ENCODE measurements at regions not wholly inside any gene's neighbourhood (a gene's known extent, or its start where the extent isn't known, plus 50 kb on each side); places are given as distances from the start of the nearest gene placed in this dataset.

DNA sequence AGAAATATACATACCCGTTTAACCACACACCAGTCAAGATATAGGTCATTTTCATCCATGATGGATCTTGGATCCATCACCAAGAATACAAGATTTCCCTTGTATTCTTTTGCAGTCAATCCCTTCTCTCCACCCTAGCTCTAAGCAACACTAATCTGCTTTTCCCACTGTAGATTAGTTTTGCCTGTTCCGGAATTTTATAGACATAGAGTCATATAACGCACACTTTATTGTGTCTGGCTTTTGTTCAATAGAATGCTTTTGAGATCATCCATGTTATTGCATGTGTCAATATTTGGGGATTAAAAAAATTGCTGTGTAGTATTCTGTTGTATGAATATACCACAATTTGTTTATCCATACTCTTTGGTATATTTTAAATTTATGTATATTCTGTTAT lies 235.6 kb upstream of the BCOR start:
- no peak overlapping the region for H3K4me3 ChIP-seq (ENCODE audit: low read depth, low read length)
- DNase-seq (ENCODE audit: low read depth): no peak

DNA sequence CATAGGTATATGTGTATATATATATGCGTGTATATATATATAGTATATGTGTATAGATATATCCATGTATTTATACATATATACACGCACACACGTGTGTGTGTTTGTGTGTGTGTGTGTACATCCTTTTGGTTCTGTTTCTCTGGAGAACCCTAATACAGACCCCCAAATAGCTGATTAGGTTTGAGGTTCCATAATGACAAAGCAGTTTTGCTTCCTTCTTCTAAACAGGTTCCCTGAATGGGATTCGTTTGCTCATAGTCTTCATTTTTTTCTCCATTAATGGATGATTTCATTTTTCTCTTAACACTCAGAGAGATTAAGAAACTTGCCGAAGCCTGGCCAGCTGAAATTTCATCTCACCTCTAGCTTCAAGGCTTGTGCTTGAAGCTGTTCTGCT lies 234.0 kb upstream of the BCOR start:
- no peak overlapping the region for H3K4me3 ChIP-seq (ENCODE audit: low read depth, low read length)
- DNase-seq (ENCODE audit: low read depth): no peak

DNA sequence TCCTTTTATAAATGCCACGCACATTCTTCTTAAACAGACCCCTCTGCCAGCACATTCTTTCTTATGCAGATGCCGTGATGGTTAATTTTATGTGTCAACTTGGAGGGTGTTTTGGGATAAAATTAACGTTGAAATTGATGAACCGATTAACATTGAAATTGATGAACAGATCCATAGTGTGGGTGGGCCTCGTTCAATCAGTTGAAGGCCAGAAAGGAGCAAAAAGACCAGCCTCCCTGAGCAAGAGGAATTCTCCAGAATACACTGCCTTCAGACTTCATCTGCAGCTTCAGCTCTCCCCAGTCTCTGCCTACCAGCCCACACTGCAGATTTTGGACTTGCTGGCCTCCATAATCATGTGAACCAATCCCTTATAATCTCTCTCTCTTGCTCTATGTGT lies 233.6 kb upstream of the BCOR start:
- no peak overlapping the region for H3K4me3 ChIP-seq (ENCODE audit: low read depth, low read length)
- DNase-seq (ENCODE audit: low read depth): no peak

DNA sequence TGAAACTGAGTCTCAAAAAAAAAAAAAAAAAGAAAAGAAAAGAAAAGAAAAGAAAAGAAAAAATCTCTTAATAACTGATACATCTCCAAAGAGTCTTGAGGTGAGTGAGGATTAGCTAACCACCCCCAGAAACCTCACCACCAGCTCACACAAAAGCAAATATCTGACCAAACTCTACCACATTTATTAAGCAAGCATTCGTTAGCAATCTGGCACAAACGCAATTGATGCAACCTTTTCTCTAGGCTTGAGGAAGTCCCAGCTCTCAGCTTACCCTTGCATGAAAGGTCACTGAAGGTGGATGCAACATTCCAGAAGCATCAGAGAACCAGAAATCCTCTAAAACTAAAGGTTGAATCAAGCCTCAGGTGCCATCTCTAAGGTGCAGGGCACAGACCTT lies 231.9 kb upstream of the BCOR start:
- H3K4me3 ChIP-seq (ENCODE audit: low read depth, low read length): no peak overlapping the region
- no peak for DNase-seq (ENCODE audit: low read depth)

DNA sequence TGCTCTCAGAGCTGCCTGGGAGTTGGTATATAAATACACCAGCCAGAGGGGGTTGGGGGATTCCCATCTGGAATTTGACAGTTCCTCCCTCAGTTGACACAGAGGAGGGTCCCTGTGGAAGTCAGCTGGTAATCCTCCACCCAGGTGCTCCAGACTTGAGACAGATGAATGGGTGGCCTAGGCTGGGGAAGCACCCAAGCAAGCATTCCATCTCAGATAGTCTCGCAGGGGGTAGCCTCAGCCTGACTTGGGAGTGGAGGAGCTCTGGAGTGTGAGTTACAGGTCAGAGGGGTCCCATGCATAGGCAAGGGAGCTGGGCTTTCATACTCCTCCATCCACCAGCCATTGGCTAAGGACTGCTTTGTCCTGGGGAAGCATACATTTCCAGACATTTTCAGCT lies 229.3 kb upstream of the BCOR start:
- no peak for DNase-seq (ENCODE audit: low read depth)
- no peak overlapping the region for H3K4me3 ChIP-seq (ENCODE audit: low read depth, low read length)

DNA sequence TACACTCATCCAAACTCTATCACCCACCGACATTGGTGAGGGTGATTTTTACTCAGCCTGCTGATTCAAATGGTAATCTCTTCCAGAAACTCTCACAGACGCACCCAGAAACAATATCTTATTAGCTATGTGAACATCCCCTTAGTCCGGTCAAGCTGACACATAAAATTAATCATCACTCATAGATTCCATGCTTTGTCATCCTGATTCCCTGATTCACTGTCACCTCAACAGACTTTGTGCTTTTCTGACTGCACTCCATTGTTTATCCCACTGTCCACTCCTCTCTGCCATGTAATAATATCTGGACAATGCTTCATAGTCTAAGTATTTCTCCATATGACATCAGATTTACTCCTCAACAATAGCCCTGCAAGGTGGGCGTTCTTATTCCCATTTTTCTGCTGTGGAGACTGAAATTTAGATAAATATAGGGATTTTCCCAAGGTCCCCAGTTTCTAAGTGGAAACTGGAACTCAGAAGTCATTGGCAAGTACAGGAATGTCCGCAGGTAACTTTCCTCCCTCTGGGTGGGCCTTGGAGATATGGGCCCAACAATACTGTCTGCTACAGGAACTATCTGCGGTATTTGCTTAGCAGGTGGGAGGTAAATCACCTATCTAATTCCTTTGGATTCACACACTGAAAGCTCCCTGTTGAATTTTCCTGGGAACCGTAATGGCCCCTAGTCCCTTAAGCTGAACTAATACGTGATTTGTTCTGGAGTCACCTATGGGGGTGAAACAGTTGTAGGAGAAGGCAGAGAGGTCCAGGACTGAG lies 228.6 kb upstream of the BCOR start:
- H3K4me3 ChIP-seq (ENCODE audit: low read depth, low read length): no peak overlapping the region
- no peak for DNase-seq (ENCODE audit: low read depth)

DNA sequence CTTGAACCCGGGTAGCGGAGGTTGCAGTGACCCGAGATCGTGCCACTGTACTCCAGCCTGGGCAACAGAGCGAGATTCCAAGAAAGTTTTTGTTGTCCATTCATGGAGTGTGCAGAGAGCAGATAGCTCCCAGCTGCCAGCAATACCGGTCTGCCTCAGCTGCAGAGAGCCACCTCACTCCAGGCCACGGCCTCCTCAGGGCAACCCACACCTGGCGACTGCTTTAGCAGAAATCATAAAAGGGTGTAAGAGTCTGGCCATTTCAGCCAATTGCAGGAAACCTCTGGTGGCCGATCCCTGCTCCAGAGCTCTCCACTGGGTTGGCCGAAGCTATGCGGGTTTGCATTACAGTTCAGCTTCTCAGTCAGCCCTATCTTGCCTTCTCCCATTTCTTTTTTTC lies 227.4 kb upstream of the BCOR start:
- DNase-seq (ENCODE audit: low read depth): no peak
- H3K4me3 ChIP-seq (ENCODE audit: low read depth, low read length): no peak overlapping the region

DNA sequence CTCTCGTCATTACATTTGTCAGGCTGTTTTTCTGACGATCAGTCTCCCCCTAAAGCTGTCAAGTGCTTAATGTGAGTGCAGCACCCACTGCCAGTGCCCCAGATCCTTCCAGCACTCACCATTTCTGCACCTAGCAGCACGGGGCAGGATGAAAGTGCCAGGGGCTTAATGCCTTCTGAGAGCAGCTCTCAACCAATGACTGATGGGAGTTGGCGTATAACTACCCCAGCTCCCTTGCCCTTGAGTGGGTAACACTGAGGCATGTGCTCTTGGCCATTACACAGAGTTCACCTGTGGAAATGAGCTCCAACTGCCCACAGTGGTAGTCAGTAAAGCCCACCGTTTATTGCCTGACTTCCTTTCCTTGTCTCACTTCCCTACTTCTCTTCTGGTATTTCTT lies 226.2 kb upstream of the BCOR start:
- no peak overlapping the region for H3K4me3 ChIP-seq (ENCODE audit: low read depth, low read length)
- no peak for DNase-seq (ENCODE audit: low read depth)

DNA sequence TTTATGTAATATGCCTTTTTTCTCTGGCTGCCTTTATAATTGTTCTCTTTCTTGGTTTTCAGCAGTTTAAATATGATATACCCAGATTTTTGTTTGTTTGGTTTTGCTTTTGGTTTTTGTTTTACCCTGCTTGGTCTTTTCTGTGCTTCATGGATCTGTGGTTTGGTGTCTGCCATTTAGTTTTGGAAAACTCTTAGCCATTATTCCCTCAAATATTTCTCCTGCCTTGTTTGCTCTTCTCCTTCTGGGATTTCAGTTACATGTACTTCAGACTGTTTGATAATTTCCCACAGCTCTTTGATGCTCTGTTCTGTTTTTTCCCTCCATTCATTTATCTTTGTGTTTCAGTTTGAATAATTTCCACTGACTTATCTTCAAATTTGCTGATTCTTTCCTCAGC lies 223.1 kb upstream of the BCOR start:
- DNase-seq (ENCODE audit: low read depth): no peak
- H3K4me3 ChIP-seq (ENCODE audit: low read depth, low read length): no peak overlapping the region

DNA sequence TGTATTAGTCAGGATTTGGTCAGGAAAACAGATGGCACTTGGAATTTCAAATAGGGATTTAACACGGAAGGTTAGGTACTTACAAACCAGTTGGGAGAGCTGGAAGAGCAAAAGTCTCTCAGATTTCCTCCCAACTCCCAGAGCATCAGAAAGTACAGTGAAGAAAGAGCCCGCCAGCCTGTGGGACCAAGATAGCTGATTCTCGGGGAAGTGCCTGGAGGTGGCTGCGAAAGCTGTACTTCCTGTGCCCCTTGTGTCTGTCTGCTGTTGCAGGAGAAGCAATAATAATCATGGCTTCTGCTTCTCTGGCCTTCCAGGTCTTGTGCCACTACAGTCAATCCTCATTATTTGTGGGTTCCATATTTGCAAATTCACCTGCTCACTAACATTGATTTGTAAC lies 221.0 kb upstream of the BCOR start:
- DNase-seq (ENCODE audit: low read depth): no peak

DNA sequence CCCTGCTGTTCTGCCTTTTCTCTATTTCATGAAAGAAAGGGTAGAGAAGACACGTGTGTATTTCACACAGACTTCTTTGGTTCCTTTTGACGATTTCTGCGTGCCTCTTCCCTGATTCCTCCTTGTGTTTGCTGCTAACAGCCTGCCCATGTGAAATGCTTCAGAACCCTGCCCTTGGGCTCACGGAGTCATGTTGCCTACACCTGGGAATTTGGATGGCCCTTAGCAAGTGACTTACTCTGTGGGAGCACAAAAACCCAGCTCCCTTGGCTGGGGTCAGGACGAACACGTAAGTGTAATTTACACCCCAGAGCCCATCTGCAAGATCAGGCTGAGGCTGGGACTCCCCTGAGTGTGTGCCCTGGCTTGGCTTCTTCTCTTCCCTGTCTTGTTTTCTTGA lies 220.3 kb upstream of the BCOR start:
- H3K4me3 ChIP-seq (ENCODE audit: low read depth, low read length): no peak overlapping the region
- no peak for DNase-seq (ENCODE audit: low read depth)

More for the DNA sequence above, 221.0 kb upstream of the BCOR start:
- no peak overlapping the region for H3K4me3 ChIP-seq (ENCODE audit: low read depth, low read length)

DNA sequence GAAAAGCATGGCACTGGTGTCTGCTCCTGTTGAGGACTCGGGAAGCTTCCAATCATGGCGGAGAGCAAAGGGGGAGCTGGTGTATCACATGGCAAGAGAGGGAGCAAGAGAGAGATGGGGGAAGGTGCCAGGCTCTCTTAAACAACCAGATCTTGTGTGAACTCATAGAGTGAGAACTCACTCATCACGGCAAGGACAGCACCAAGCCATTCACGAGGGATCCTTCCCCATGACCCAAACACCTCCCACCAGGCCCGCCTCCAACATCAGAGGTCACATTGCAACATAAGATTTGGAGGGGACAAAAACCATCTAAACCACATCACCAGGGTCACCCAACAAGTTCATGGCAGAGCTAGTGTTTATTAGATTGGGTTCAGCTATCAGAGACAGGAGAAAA lies 218.7 kb upstream of the BCOR start:
- DNase-seq (ENCODE audit: low read depth): no peak
- no peak overlapping the region for H3K4me3 ChIP-seq (ENCODE audit: low read depth, low read length)

DNA sequence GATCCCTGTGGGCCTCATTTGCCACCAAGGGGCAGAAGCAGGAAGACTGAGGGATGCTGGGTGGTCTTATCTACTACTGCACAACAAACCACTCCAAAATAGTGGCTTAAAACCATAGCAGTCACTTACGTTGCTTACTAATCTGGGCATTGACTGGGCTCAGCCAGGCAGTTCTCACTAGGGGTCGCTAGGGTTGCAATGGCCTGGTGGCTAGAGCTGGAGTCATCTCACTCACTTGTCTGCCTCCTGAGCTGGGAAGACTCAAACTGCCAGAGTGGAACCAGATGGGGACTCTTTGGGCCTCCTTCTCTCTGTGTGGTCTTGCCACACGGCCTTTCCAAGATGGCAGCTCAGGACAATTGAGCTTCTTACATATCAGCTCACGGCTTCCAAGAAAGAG lies 216.3 kb upstream of the BCOR start:
- H3K4me3 ChIP-seq (ENCODE audit: low read depth, low read length): no peak overlapping the region
- no peak for DNase-seq (ENCODE audit: low read depth)

DNA sequence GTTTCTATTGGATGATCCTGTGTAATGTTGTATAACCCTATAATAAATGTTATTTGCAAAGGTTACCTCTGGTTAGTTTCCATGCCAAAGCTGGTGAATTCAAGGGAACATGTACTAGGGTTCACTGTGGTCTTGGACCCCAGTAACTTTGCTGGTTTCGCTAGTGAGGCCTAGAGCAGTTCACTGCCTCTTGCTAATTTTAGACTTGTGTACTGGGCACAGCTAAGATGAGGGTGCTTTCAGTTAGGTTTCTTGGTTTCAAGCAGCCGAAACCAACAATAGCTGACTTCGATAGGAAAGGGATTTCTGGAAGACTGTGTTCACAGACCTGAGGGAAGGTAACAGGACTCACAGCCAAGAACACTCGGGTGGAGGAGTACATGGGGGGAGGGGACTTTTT lies 215.5 kb upstream of the BCOR start:
- H3K4me3 ChIP-seq (ENCODE audit: low read depth, low read length): no peak overlapping the region
- no peak for DNase-seq (ENCODE audit: low read depth)

DNA sequence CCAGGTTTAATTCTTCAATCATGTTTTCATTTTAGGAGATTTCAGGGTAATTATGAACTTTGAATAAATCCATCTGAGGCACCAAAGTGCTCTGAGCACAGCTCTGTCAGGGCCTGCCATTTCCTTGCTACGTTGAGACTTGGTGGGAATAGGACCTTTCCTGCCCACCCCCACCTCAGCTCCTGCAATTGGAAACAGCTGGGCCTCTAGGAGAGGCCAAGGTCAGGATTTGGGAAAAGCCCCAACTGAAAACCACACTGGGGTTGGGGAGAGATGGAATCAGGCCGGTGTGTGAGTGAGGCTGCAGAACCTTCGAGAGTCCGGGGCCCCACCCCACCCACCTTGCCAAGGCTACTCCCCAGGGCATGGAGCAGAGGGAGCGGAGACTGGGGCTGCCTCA lies 212.7 kb upstream of the BCOR start:
- DNase-seq (ENCODE audit: low read depth): no peak
- H3K4me3 ChIP-seq (ENCODE audit: low read depth, low read length): no peak overlapping the region

DNA sequence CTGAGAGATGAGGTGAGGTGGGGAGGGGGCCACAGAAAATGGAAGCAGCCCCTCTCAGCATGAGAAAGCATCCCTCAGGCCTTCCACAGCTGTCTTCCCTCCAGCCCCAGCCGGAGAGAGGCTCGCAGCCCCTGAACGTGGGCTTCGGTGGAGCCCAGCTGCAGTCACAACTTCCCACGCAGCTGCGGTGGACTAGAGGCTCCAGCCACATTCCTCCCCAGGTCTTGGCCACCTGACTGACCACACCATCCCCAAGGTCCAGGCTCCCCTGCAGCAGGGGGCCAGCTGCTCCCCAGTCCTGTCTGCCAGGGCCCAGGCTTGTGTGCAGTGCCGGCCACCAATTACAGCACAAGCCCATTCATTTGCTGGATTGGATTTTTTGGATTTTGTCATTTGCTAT lies 212.3 kb upstream of the BCOR start:
- no peak for DNase-seq (ENCODE audit: low read depth)
- H3K4me3 ChIP-seq (ENCODE audit: low read depth, low read length): no peak overlapping the region

DNA sequence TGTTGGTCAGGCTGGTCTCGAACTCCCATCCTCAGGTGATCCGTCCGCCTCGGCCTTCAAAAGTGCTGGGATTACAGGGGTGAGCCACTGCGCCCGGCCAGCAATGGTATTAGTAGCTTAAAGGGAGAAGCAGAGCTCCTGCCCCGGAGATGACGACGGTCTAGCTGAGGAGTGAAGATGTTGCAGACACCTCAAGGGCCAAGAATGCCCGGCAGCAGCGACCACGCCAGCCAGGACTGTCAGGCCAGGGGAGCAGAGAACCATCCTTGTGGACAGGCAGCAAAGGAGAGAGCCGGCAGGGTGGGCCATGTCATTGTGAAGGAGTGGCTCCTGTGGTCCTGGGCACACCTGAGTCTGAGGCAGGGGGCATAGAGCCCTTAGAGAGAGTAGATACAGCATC lies 210.1 kb upstream of the BCOR start:
- no peak for DNase-seq (ENCODE audit: low read depth)
- H3K4me3 ChIP-seq (ENCODE audit: low read depth, low read length): no peak overlapping the region

DNA sequence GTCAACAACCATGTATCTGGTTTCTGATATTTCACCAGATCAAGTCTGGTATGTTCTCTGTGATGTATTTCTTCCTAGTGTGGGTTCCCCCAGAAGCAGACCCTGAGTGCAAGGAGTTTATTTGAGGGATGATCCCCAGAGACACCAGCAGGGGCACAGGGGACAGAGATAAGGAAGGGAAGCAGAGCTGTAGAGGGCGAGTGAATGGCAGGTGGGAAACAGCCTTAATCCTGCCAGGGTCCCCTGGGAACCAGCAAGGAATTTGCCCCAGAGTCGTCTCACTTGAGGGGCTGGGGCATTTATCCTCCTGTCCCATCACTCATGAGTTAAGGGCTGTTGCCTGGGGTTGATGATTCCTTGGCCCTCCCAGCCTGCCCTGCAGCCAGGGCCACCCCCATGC lies 206.4 kb upstream of the BCOR start:
- H3K4me3 ChIP-seq (ENCODE audit: low read depth, low read length): no peak overlapping the region
- DNase-seq (ENCODE audit: low read depth): no peak

DNA sequence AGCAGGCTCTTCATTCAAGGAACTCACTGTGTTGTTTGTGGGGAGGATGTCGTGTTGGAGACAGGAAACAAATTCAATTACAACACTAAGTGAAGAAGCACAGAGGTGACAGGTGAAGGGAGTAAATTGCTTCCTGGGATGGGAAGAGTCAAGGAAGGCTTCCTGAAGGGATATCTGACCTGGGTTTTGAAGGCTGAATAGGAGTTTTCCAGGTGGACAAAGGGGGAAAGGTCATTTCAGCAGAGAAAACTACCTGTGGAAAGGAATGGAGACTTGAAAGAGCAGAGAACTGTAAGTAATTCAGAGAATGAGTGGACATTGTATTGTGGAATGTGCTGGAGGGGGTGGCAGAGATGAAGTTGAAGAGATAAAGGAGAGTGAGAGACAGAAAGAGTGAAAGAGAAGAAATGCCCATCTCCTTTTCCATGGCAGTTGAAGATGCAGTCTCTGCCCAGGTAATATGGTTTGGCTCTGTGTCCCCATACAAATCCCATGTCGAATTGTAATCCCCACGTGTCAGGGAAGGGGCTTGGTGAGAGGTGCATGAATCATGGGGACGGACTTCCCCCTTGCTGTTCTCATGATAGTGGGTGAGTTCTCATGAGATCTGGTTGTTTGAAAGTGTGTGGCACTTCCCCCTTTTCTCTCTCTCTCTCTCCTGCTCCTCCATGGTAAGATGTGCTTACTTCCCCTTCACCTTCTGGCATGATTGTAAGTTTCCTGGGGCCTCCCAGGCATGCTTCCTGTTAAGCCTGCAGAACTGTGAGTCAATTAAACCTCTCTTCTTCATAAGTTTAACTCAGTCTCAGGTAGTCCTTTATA lies 205.7 kb upstream of the BCOR start:
- no peak overlapping the region for H3K4me3 ChIP-seq (ENCODE audit: low read depth, low read length)
- no peak for DNase-seq (ENCODE audit: low read depth)

DNA sequence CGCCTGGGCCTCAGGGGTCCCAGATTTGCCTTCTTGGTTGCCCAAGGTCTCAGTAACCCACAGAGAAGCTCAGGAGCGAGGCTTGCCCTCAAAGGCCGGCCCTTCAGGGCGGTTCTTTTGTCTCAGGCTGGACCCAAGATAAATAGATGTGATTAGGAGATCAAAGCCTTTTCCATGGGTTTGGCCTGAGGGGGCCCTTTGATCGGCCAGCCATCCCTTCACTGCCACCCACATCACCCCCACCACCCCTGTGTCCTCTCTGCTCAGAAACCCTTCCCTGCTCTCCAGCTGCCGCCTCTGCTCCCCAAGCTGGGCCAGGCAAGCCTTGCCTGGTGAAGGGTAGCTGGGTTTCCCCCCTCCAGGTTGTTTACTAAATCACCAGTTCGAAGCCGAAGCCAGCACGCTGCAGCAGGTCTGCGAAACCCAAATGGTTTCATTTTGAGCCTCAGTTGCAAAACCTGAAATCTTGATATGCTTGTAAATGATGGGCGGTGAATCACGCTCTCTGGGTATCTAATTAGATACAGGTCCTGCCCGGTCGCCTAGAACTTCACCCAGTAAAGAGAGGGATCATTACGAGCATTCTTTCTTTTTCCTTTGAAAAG lies 202.6 kb upstream of the BCOR start:
- no peak for DNase-seq (ENCODE audit: low read depth)
- no peak overlapping the region for H3K4me3 ChIP-seq (ENCODE audit: low read depth, low read length)

DNA sequence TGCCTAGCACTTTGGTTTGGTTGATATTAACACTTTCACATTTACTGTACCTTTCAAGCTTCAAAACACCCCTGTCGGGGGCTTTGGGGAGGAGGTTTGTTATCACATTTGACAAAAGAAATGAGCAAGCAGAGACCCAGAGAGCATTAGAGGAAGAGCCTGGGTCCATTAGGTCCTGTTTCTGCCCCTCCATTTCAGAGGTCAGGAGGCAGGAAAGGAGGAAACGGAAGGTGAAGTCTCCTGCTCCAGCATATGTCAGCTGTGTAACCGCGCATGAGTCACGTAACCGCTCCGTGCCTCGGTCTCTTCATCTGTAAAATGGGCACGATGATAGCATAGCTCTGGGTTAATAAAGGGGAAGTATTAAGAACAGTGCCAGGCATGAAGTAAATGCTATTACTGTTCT lies 201.9 kb upstream of the BCOR start:
- no peak for DNase-seq (ENCODE audit: low read depth)
- H3K4me3 ChIP-seq (ENCODE audit: low read depth, low read length): no peak overlapping the region

All from skeletal muscle cell (primary cell).